ENCODE measurements at regions not wholly inside any gene's neighbourhood (a gene's known extent, or its start where the extent isn't known, plus 50 kb on each side); places are given as distances from the start of the nearest gene placed in this dataset.

DNA sequence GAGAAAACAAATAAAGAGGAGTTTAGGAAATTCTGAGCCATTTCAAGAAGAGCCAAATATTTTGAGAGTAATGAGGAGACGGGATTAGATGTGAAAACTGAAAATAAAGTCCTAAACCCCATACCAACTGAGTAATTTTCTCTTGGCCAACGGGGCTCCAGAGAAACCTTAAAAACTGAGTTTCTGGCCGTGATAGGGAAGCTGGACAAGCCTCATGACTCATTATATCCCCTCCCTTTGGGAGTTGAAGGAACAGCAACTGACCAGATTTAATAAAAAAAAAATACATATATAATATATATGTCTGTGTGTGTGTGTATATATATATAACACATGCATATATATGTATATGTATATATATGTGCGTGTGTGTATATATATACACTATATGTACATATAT lies 119.6 kb downstream of the PRDM9 start:
- TF ChIP-seq POLR2AphosphoS5 (IDR thresholded peaks at IDR 0.05; ENCODE audit: borderline replicate concordance, low read depth, low read length): no peak
- no peak for TF ChIP-seq EZH2 (IDR thresholded peaks at IDR 0.05)
- TF ChIP-seq FOXP2 (optimal IDR thresholded peaks at IDR 0.05; ENCODE audit: control extremely low read depth, extremely low read length, insufficient read depth): no peak

Measured in SK-N-MC (cell line).